ENCODE measurements at regions not wholly inside any gene's neighbourhood (a gene's known extent, or its start where the extent isn't known, plus 50 kb on each side); places are given as distances from the start of the nearest gene placed in this dataset.
A peak's percentile ranks its signal among the peaks of the same experiment; 100 is the strongest.

GRCh38 chr5:71905834-71906711 lies 187.0 kb downstream of the CARTPT start:
- Histone ChIP-seq H3K4me3 (ENCODE audit: low read depth, low read length, poor library complexity, severe bottlenecking) (no peak overlapping the region), H3K9me3 (ENCODE audit: low read depth, low read length, poor library complexity, severe bottlenecking) (no peaks in the 10 kb centered on the region), H3K27me3 (replicated peaks; ENCODE audit: insufficient read depth, low read depth, low read length, poor library complexity) (no peaks in the 10 kb centered on the region), H3K36me3 (ENCODE audit: insufficient read depth, low read length, poor library complexity, severe bottlenecking) (no peaks in the 10 kb centered on the region), H3K27ac (ENCODE audit: low read depth, low read length, poor library complexity, severe bottlenecking) (no peak overlapping the region), H3K4me1 (ENCODE audit: insufficient read depth, low read length, poor library complexity, severe bottlenecking) (no peaks in the 10 kb centered on the region)
- ChIA-PET POLR2A (ENCODE audit: low non-redundant PET) (no interaction called here), CTCF (no interaction called here)
- peak; percentile 11 for DNase-seq (ENCODE audit: low spot score)
- TF ChIP-seq CTCF (conservative IDR thresholded peaks at IDR 0.05; ENCODE audit: low read depth, low read length) (no peak), EZH2 (IDR thresholded peaks at IDR 0.05; ENCODE audit: borderline replicate concordance, low read depth, low read length, poor library complexity, severe bottlenecking) (no peak)
- no TSS peak for BruUV-seq (replicated peaks)
- intact Hi-C loops (cut with micrococcal nuclease; ENCODE audit: unreplicated experiment), result no loop called here

DNA sequence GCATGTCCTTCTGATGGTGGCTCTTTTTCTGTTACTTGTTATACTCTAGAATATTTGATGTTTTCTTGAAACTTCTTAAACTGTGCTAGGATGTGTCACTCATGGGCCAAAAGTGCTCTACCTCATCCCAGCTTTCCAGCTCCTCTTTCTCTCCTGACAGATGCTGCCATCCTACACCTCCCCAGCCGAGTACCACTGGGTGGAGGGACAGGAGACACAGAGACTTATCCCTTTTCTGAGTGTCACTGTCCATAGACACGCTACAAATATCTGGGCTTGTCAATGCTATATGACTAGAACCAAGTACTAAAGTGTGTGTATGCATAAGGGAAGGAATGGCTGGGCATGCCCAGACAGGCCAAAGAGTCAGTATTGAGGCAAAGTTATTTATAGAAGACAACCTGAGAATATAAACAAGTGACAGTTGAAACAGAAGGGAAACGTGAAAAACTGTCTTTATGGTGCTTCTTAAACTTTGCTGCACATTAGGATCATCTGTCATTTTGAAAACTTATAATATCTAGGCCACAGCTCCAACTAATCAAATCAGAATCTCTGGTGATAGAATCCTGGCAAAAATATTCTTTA lies 188.0 kb downstream of the CARTPT start:
- H3K27ac ChIP-seq (ENCODE audit: low read depth, low read length, poor library complexity, severe bottlenecking), result no peak overlapping the region
- CTCF ChIA-PET, result no interaction called here
- H3K4me1 ChIP-seq (ENCODE audit: insufficient read depth, low read length, poor library complexity, severe bottlenecking), result no peaks in the 10 kb centered on the region
- no peaks in the 10 kb centered on the region for H3K36me3 ChIP-seq (ENCODE audit: insufficient read depth, low read length, poor library complexity, severe bottlenecking)
- no peaks in the 10 kb centered on the region for H3K27me3 ChIP-seq (replicated peaks; ENCODE audit: insufficient read depth, low read depth, low read length, poor library complexity)
- POLR2A ChIA-PET (ENCODE audit: low non-redundant PET), result no interaction called here
- intact Hi-C loops (cut with micrococcal nuclease; ENCODE audit: unreplicated experiment), result no loop called here
- H3K4me3 ChIP-seq (ENCODE audit: low read depth, low read length, poor library complexity, severe bottlenecking), result no peak overlapping the region
- no peaks in the 10 kb centered on the region for H3K9me3 ChIP-seq (ENCODE audit: low read depth, low read length, poor library complexity, severe bottlenecking)
- DNase-seq (ENCODE audit: low spot score), result no peak
- TF ChIP-seq CTCF (conservative IDR thresholded peaks at IDR 0.05; ENCODE audit: low read depth, low read length), result no peak
- TF ChIP-seq EZH2 (IDR thresholded peaks at IDR 0.05; ENCODE audit: borderline replicate concordance, low read depth, low read length, poor library complexity, severe bottlenecking), result no peak
- no TSS peak for BruUV-seq (replicated peaks)

DNA sequence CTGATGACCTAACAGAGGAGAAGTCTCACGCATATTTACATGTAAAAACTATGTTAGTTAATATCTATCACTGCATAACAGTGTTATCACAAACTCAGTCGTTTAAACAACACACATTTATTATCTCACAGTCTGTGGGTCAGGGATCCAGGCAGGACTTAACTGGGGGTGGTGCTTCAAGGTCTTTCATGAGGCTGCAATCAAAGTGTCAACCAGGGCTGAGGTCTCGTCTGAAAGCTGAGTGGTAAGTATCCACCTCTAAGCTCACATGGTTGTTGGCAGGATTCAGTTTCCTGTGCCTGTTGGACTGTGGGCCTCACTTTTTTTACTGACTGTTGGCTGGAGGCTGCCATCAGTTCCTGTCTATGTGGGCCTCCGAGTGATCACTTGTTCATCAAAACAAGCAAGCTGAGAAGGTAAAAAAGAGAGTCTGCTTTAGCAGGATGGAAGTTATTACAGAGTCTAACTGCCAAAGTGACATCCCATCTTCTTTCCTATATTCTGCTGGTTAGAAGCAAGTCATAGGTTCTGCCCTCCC lies 188.6 kb downstream of the CARTPT start:
- Histone ChIP-seq H3K4me3 (ENCODE audit: low read depth, low read length, poor library complexity, severe bottlenecking) (no peak overlapping the region), H3K36me3 (ENCODE audit: insufficient read depth, low read length, poor library complexity, severe bottlenecking) (no peaks in the 10 kb centered on the region), H3K4me1 (ENCODE audit: insufficient read depth, low read length, poor library complexity, severe bottlenecking) (no peaks in the 10 kb centered on the region), H3K27me3 (replicated peaks; ENCODE audit: insufficient read depth, low read depth, low read length, poor library complexity) (no peaks in the 10 kb centered on the region), H3K27ac (ENCODE audit: low read depth, low read length, poor library complexity, severe bottlenecking) (no peak overlapping the region), H3K9me3 (ENCODE audit: low read depth, low read length, poor library complexity, severe bottlenecking) (no peaks in the 10 kb centered on the region)
- POLR2A ChIA-PET (ENCODE audit: low non-redundant PET), result no interaction called here
- BruUV-seq (replicated peaks), result no TSS peak
- DNase-seq (ENCODE audit: low spot score), result no peak
- CTCF ChIA-PET, result no interaction called here
- TF ChIP-seq CTCF (conservative IDR thresholded peaks at IDR 0.05; ENCODE audit: low read depth, low read length), result no peak
- TF ChIP-seq EZH2 (IDR thresholded peaks at IDR 0.05; ENCODE audit: borderline replicate concordance, low read depth, low read length, poor library complexity, severe bottlenecking), result no peak
- intact Hi-C loops (cut with micrococcal nuclease; ENCODE audit: unreplicated experiment), result no loop called here
